ENCODE measurements at regions not wholly inside any gene's neighbourhood (a gene's known extent, or its start where the extent isn't known, plus 50 kb on each side); places are given as distances from the start of the nearest gene placed in this dataset.
"Not testable (repeated sequence)": the region's sequence is repeated elsewhere in the genome, so short reads cannot be mapped to it uniquely, and the experiment has no call there.

GRCh38 chr2:131584380-131584779 lies 56.7 kb downstream of the CCDC74A start:
- no peak for DNase-seq

GRCh38 chr2:131584940-131585339 lies 57.3 kb downstream of the CCDC74A start:
- DNase-seq = no peak

- DNase-seq = no peak
Measured at GRCh38 chr2:131588152-131588873, 60.6 kb downstream of the CCDC74A start.

GRCh38 chr2:131589126-131589525 lies 61.4 kb downstream of the CCDC74A start:
- DNase-seq = not testable (repeated sequence)

GRCh38 chr2:131590366-131590765 lies 62.7 kb downstream of the CCDC74A start:
- no peak for DNase-seq

GRCh38 chr2:131590896-131591295 lies 63.2 kb downstream of the CCDC74A start:
- DNase-seq = no peak

GRCh38 chr2:131596561-131596960 lies 68.9 kb downstream of the CCDC74A start:
- DNase-seq = not testable (repeated sequence)

- not testable (repeated sequence) for DNase-seq
Measured at GRCh38 chr2:131602444-131602843, 74.8 kb downstream of the CCDC74A start.

- not testable (repeated sequence) for DNase-seq
Measured at GRCh38 chr2:131604652-131605051, 77.0 kb downstream of the CCDC74A start.

- not testable (repeated sequence) for DNase-seq
Measured at GRCh38 chr2:131606366-131606765, 78.7 kb downstream of the CCDC74A start.

- DNase-seq = not testable (repeated sequence)
Measured at GRCh38 chr2:131607056-131607455, 79.4 kb downstream of the CCDC74A start.

GRCh38 chr2:131614539-131614938 lies 86.9 kb downstream of the CCDC74A start:
- DNase-seq = not testable (repeated sequence)

GRCh38 chr2:131618320-131618719 lies 90.6 kb downstream of the CCDC74A start:
- DNase-seq = not testable (repeated sequence)

GRCh38 chr2:131622874-131623273 lies 95.2 kb downstream of the CCDC74A start:
- DNase-seq = not testable (repeated sequence)

GRCh38 chr2:131626011-131626410 lies 98.3 kb downstream of the CCDC74A start:
- DNase-seq = not testable (repeated sequence)

GRCh38 chr2:131626565-131626964 lies 98.9 kb downstream of the CCDC74A start:
- not testable (repeated sequence) for DNase-seq

GRCh38 chr2:131627777-131628176 lies 100.1 kb downstream of the CCDC74A start:
- DNase-seq = not testable (repeated sequence)

GRCh38 chr2:131631648-131632047 lies 104.0 kb downstream of the CCDC74A start:
- not testable (repeated sequence) for DNase-seq

GRCh38 chr2:131633405-131633804 lies 105.7 kb downstream of the CCDC74A start:
- DNase-seq = not testable (repeated sequence)

GRCh38 chr2:131633827-131634695 lies 106.4 kb downstream of the CCDC74A start:
- not testable (repeated sequence) for DNase-seq

- DNase-seq = no peak
Measured at GRCh38 chr2:131635611-131636010, 107.9 kb downstream of the CCDC74A start.

GRCh38 chr2:131636704-131637308 lies 109.1 kb downstream of the CCDC74A start:
- DNase-seq = not testable (repeated sequence)

- DNase-seq = not testable (repeated sequence)
Measured at GRCh38 chr2:131639001-131639620, 111.4 kb downstream of the CCDC74A start.
